ENCODE measurements at regions not wholly inside any gene's neighbourhood (a gene's known extent, or its start where the extent isn't known, plus 50 kb on each side); places are given as distances from the start of the nearest gene placed in this dataset.

- no peaks in the 10 kb centered on the region for H3K9me3 ChIP-seq (ENCODE audit: control insufficient read depth, insufficient read depth, low read length)
- no peaks in the 10 kb centered on the region for H3K4me1 ChIP-seq (ENCODE audit: control insufficient read depth, insufficient read depth, low read length)
- H3K36me3 ChIP-seq (ENCODE audit: control insufficient read depth, insufficient read depth, low read length) = no peaks in the 10 kb centered on the region
- no peak overlapping the region for H3K27ac ChIP-seq (ENCODE audit: low read length)
- WGBS (ENCODE audit: insufficient coverage, insufficient read length) = no CpG with 5 or more reads among the region's 6 CpGs
- DNase-seq (ENCODE audit: low read depth, low spot score) = no peak
- no peaks in the 10 kb centered on the region for H3K27me3 ChIP-seq (ENCODE audit: control insufficient read depth, insufficient read depth, low read length)
- no peak overlapping the region for H3K4me3 ChIP-seq (ENCODE audit: low read length)
Measured at GRCh38 chr18:45255197-45255890, 359.9 kb upstream of the SLC14A2 start.

GRCh38 chr18:45260125-45260524, 355.2 kb upstream of the SLC14A2 start:
- H3K9me3 ChIP-seq (ENCODE audit: control insufficient read depth, insufficient read depth, low read length) = no peaks in the 10 kb centered on the region
- H3K4me3 ChIP-seq (ENCODE audit: low read length) = no peak overlapping the region
- H3K4me1 ChIP-seq (ENCODE audit: control insufficient read depth, insufficient read depth, low read length) = no peaks in the 10 kb centered on the region
- H3K36me3 ChIP-seq (ENCODE audit: control insufficient read depth, insufficient read depth, low read length) = no peaks in the 10 kb centered on the region
- no CpG with 5 or more reads among the region's 1 CpG for WGBS (ENCODE audit: insufficient coverage, insufficient read length)
- no peaks in the 10 kb centered on the region for H3K27me3 ChIP-seq (ENCODE audit: control insufficient read depth, insufficient read depth, low read length)
- no peak for DNase-seq (ENCODE audit: low read depth, low spot score)
- H3K27ac ChIP-seq (ENCODE audit: low read length) = no peak overlapping the region

GRCh38 chr18:45266023-45266422, 349.3 kb upstream of the SLC14A2 start:
- Histone ChIP-seq H3K4me3 (ENCODE audit: low read length) (no peak overlapping the region), H3K4me1 (ENCODE audit: control insufficient read depth, insufficient read depth, low read length) (no peaks in the 10 kb centered on the region), H3K27me3 (ENCODE audit: control insufficient read depth, insufficient read depth, low read length) (no peaks in the 10 kb centered on the region), H3K27ac (ENCODE audit: low read length) (no peak overlapping the region), H3K9me3 (ENCODE audit: control insufficient read depth, insufficient read depth, low read length) (no peaks in the 10 kb centered on the region), H3K36me3 (ENCODE audit: control insufficient read depth, insufficient read depth, low read length) (no peaks in the 10 kb centered on the region)
- WGBS (ENCODE audit: insufficient coverage, insufficient read length) = no CpG with 5 or more reads among the region's 3 CpGs
- DNase-seq (ENCODE audit: low read depth, low spot score) = no peak

GRCh38 chr18:45267622-45268021, 347.7 kb upstream of the SLC14A2 start:
- WGBS (ENCODE audit: insufficient coverage, insufficient read length) = no CpG with 5 or more reads among the region's 1 CpG
- no peak overlapping the region for H3K27ac ChIP-seq (ENCODE audit: low read length)
- DNase-seq (ENCODE audit: low read depth, low spot score) = no peak
- H3K9me3 ChIP-seq (ENCODE audit: control insufficient read depth, insufficient read depth, low read length) = no peaks in the 10 kb centered on the region
- H3K27me3 ChIP-seq (ENCODE audit: control insufficient read depth, insufficient read depth, low read length) = no peaks in the 10 kb centered on the region
- H3K36me3 ChIP-seq (ENCODE audit: control insufficient read depth, insufficient read depth, low read length) = no peaks in the 10 kb centered on the region
- no peaks in the 10 kb centered on the region for H3K4me1 ChIP-seq (ENCODE audit: control insufficient read depth, insufficient read depth, low read length)
- no peak overlapping the region for H3K4me3 ChIP-seq (ENCODE audit: low read length)

GRCh38 chr18:45268583-45268982, 346.7 kb upstream of the SLC14A2 start:
- WGBS (ENCODE audit: insufficient coverage, insufficient read length) = no CpG with 5 or more reads among the region's 1 CpG

GRCh38 chr18:45270289-45270771, 344.9 kb upstream of the SLC14A2 start:
- Histone ChIP-seq H3K36me3 (ENCODE audit: control insufficient read depth, insufficient read depth, low read length) (no peaks in the 10 kb centered on the region), H3K27me3 (ENCODE audit: control insufficient read depth, insufficient read depth, low read length) (no peaks in the 10 kb centered on the region), H3K9me3 (ENCODE audit: control insufficient read depth, insufficient read depth, low read length) (no peaks in the 10 kb centered on the region), H3K4me1 (ENCODE audit: control insufficient read depth, insufficient read depth, low read length) (no peaks in the 10 kb centered on the region), H3K27ac (ENCODE audit: low read length) (no peak overlapping the region), H3K4me3 (ENCODE audit: low read length) (no peak overlapping the region)
- DNase-seq (ENCODE audit: low read depth, low spot score) = no peak

More at GRCh38 chr18:45268583-45268982, 346.7 kb upstream of the SLC14A2 start:
- Histone ChIP-seq H3K27ac (ENCODE audit: low read length) (no peak overlapping the region), H3K9me3 (ENCODE audit: control insufficient read depth, insufficient read depth, low read length) (no peaks in the 10 kb centered on the region), H3K4me3 (ENCODE audit: low read length) (no peak overlapping the region), H3K4me1 (ENCODE audit: control insufficient read depth, insufficient read depth, low read length) (no peaks in the 10 kb centered on the region), H3K36me3 (ENCODE audit: control insufficient read depth, insufficient read depth, low read length) (no peaks in the 10 kb centered on the region), H3K27me3 (ENCODE audit: control insufficient read depth, insufficient read depth, low read length) (no peaks in the 10 kb centered on the region)
- no peak for DNase-seq (ENCODE audit: low read depth, low spot score)

- no peaks in the 10 kb centered on the region for H3K36me3 ChIP-seq (ENCODE audit: control insufficient read depth, insufficient read depth, low read length)
- WGBS (ENCODE audit: insufficient coverage, insufficient read length) = no CpG with 5 or more reads among the region's 1 CpG
- no peak overlapping the region for H3K27ac ChIP-seq (ENCODE audit: low read length)
- H3K4me1 ChIP-seq (ENCODE audit: control insufficient read depth, insufficient read depth, low read length) = no peaks in the 10 kb centered on the region
- H3K4me3 ChIP-seq (ENCODE audit: low read length) = no peak overlapping the region
- no peaks in the 10 kb centered on the region for H3K9me3 ChIP-seq (ENCODE audit: control insufficient read depth, insufficient read depth, low read length)
- no peak for DNase-seq (ENCODE audit: low read depth, low spot score)
- no peaks in the 10 kb centered on the region for H3K27me3 ChIP-seq (ENCODE audit: control insufficient read depth, insufficient read depth, low read length)
Measured at GRCh38 chr18:45274026-45274425, 341.2 kb upstream of the SLC14A2 start.

- H3K9me3 ChIP-seq (ENCODE audit: control insufficient read depth, insufficient read depth, low read length) = no peaks in the 10 kb centered on the region
- H3K27me3 ChIP-seq (ENCODE audit: control insufficient read depth, insufficient read depth, low read length) = no peaks in the 10 kb centered on the region
- H3K4me1 ChIP-seq (ENCODE audit: control insufficient read depth, insufficient read depth, low read length) = no peaks in the 10 kb centered on the region
- peak; percentile 27 for DNase-seq (ENCODE audit: low read depth, low spot score)
- H3K36me3 ChIP-seq (ENCODE audit: control insufficient read depth, insufficient read depth, low read length) = no peaks in the 10 kb centered on the region
- H3K27ac ChIP-seq (ENCODE audit: low read length) = no peak overlapping the region
- no peak overlapping the region for H3K4me3 ChIP-seq (ENCODE audit: low read length)
- WGBS (ENCODE audit: insufficient coverage, insufficient read length) = no CpG with 5 or more reads among the region's 5 CpGs
Measured at GRCh38 chr18:45275367-45276113, 339.7 kb upstream of the SLC14A2 start.

GRCh38 chr18:45276878-45277277, 338.4 kb upstream of the SLC14A2 start:
- Histone ChIP-seq H3K4me1 (ENCODE audit: control insufficient read depth, insufficient read depth, low read length) (no peaks in the 10 kb centered on the region), H3K4me3 (ENCODE audit: low read length) (no peak overlapping the region), H3K27ac (ENCODE audit: low read length) (no peak overlapping the region), H3K27me3 (ENCODE audit: control insufficient read depth, insufficient read depth, low read length) (no peaks in the 10 kb centered on the region), H3K36me3 (ENCODE audit: control insufficient read depth, insufficient read depth, low read length) (no peaks in the 10 kb centered on the region), H3K9me3 (ENCODE audit: control insufficient read depth, insufficient read depth, low read length) (no peaks in the 10 kb centered on the region)
- DNase-seq (ENCODE audit: low read depth, low spot score) = no peak
- no CpG with 5 or more reads among the region's 3 CpGs for WGBS (ENCODE audit: insufficient coverage, insufficient read length)

- H3K27me3 ChIP-seq (ENCODE audit: control insufficient read depth, insufficient read depth, low read length) = no peaks in the 10 kb centered on the region
- no peak overlapping the region for H3K4me3 ChIP-seq (ENCODE audit: low read length)
- no CpG with 5 or more reads among the region's 4 CpGs for WGBS (ENCODE audit: insufficient coverage, insufficient read length)
Measured at GRCh38 chr18:45277908-45278307, 337.4 kb upstream of the SLC14A2 start.

More at GRCh38 chr18:45277908-45278307, 337.4 kb upstream of the SLC14A2 start:
- H3K4me1 ChIP-seq (ENCODE audit: control insufficient read depth, insufficient read depth, low read length) = no peaks in the 10 kb centered on the region
- no peaks in the 10 kb centered on the region for H3K36me3 ChIP-seq (ENCODE audit: control insufficient read depth, insufficient read depth, low read length)
- H3K27ac ChIP-seq (ENCODE audit: low read length) = no peak overlapping the region
- DNase-seq (ENCODE audit: low read depth, low spot score) = no peak
- no peaks in the 10 kb centered on the region for H3K9me3 ChIP-seq (ENCODE audit: control insufficient read depth, insufficient read depth, low read length)

All from iPS DF 6.9 (cell line).